SU-DHL-6 (cell line): ENCODE measurements at regions not wholly inside any gene's neighbourhood (a gene's known extent, or its start where the extent isn't known, plus 50 kb on each side); places are given as distances from the start of the nearest gene placed in this dataset.

Experiments
- CTCF ChIP-seq: fragments of 200-600 bp; sonication (generic); IDR thresholded peaks from one replicate; pipeline ENCODE4 v1.5.1; 2017; ENCODE audit warnings: antibody characterized with exemption, mild to moderate bottlenecking, low read length, moderate library complexity; ENCODE audit not compliant: insufficient read depth, poor library complexity, severe bottlenecking
- EZH2phosphoT487 ChIP-seq: fragments of 200-600 bp; sonication (generic), shearing (Covaris generic); conservative IDR thresholded peaks from 2 replicates; pipeline ENCODE4 v1.6.1; 2018; ENCODE audit warnings: mild to moderate bottlenecking, antibody characterized with exemption, low read length, moderate library complexity, mixed read lengths

- TF ChIP-seq CTCF (no peak), EZH2phosphoT487 (no peak)
Measured at GRCh38 chr6:65787787-65788186, 80.8 kb upstream of the EYS start.
